Tibial nerve (tissue), 4 donors: ENCODE measurements at regions not wholly inside any gene's neighbourhood (a gene's known extent, or its start where the extent isn't known, plus 50 kb on each side); places are given as distances from the start of the nearest gene placed in this dataset.

Experiments
- EP300 ChIP-seq, 2 donors: sonication (generic); formaldehyde crosslinking; IDR thresholded peaks; one replicate each; pipeline ENCODE4 v1.6.1; 2017; ENCODE audit warnings: antibody characterized with exemption in 2 of 2, mild to moderate bottlenecking in 1 of 2
- POLR2A ChIP-seq, 2 donors: fragments of 450-650 bp; IDR thresholded peaks; one replicate each; pipeline ENCODE4 v1.6.1; 2017; ENCODE audit warnings: antibody characterized with exemption in 2 of 2, mild to moderate bottlenecking in 2 of 2, moderate library complexity in 2 of 2
- TF ChIP-seq, protein P1 (sequence below), 5 experiments: fragments of 200-600 bp in 3 of 5; fragments of 450-650 bp in 2 of 5; sonication (generic) in 3 of 5; IDR thresholded peaks; one replicate each; pipeline ENCODE4 v1.5.1; 2016 to 2019; ENCODE audit warnings: antibody characterized with exemption in 5 of 5, mild to moderate bottlenecking in 3 of 5, moderate library complexity in 2 of 5

DNA sequence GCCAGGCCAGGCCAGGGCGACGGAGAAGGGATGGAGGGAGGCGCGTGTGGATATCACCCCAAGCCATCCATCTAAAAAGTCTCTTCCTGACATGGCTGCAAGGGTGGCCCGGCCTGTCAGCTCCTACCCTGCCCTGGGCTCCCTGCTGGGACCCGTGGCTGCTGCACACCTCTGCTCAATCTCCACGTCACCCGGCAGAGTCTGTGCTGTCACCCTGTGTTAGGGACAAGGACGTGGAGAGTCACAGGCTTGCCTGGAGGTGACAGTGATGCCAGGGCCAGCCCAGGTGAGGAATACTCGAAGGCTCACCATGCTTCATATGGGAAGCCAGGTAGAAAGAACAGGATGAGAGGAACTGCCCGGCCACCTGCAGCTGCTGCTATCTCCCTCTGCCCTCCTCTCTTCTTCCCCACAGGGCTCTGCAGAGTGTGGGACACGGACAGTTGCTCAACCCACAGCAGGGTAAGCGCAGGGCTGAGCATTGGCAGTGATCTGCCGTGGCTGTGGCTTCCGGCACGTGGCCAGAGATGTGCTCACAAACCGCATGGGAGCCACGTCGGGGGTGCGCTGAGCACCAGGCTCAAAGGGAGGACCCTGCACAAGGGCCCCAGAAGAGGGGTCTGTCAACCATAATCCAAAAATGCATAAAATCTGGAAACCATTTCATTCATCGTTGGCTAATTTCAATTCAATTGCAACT lies 214.3 kb downstream of the DLL1 start:
- TF ChIP-seq, protein P1, sequence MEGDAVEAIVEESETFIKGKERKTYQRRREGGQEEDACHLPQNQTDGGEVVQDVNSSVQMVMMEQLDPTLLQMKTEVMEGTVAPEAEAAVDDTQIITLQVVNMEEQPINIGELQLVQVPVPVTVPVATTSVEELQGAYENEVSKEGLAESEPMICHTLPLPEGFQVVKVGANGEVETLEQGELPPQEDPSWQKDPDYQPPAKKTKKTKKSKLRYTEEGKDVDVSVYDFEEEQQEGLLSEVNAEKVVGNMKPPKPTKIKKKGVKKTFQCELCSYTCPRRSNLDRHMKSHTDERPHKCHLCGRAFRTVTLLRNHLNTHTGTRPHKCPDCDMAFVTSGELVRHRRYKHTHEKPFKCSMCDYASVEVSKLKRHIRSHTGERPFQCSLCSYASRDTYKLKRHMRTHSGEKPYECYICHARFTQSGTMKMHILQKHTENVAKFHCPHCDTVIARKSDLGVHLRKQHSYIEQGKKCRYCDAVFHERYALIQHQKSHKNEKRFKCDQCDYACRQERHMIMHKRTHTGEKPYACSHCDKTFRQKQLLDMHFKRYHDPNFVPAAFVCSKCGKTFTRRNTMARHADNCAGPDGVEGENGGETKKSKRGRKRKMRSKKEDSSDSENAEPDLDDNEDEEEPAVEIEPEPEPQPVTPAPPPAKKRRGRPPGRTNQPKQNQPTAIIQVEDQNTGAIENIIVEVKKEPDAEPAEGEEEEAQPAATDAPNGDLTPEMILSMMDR (IDR thresholded peaks at IDR 0.05): no peak
- no peak for TF ChIP-seq EP300 (IDR thresholded peaks at IDR 0.05)
- TF ChIP-seq POLR2A (IDR thresholded peaks at IDR 0.05): no peak
